GM19455 (cell line): ENCODE measurements at regions not wholly inside any gene's neighbourhood (a gene's known extent, or its start where the extent isn't known, plus 50 kb on each side); places are given as distances from the start of the nearest gene placed in this dataset.

ENCODE experiments used
- ATAC-seq: cut with Tn5 transposase; IDR thresholded peaks from one replicate; pipeline ENCODE4 v1.9.1; 2021; ENCODE audit not compliant: unreplicated experiment

DNA sequence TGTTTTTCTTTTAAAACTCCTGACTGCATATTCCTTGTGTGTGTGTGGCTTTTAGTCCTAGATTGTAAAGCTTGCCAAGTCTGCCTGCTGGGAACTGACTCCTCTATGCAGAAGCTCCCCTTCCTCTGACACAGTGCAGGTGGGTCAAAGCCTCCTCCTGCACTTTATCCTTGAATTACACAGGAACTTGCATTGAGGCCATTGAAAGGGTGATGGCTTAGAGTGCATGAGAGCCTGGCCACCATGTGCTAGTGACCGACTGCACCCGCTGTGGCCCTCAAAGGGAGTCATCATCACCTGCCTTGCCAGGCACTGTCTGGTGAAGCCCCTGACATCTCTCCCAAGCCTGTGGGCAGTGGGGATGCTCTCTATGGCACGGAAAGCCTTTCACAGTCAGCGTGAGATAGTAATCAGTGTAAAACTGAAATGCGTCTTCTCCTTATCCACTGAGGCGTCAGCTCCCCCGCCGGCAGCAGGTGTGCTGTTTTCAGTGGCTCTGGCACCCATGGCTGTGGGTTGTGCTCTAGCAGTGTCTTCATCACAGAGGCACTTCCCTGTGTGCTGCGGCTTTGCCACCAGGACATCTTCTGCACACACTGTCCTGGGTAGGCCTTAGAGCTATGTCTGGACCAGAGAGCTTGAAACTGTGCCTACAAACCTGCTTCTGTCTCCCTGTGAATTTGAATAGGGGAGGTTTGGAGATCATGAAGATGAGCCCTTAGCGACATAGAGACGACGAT is 87.9 kb downstream of the THBS2 start:
- no peak for ATAC-seq

DNA sequence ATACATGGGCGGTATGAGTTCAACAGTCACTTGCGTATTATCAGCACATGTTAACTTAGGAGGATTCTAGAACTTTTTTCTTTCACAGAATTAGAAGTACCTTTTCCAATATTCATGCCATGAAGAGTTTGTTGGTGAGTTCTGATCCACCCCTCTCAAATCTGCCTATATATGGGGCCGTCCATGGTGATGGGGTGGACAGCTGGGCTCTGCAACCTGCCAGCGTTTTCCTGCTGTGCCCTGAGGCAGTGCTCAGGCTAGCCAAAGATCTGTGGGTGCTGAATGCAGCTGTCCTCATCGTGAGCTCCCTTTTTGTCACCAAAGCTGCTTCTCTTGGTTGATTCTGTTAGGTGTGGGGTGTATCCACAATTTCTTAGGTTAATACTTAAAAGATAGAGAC is 88.7 kb downstream of the THBS2 start:
- no peak for ATAC-seq

DNA sequence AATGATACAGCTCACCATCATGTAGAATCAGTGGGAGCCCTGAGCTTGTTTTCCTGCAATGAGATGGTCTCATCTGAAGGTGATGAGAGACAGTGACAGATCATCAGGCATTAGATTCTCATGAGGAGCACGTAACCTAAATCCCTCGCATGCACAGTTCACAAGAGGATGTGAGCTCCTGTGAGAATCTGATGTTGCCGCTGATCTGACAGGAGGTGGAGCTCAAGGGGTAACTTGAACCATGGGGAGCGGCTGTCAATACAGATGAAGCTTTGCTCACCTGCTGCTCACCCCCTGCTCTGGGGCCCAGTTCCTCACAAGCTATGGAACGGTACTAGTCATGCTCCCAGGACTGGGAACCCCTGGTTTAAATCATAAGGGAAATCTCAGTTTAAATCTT is 89.2 kb downstream of the THBS2 start:
- ATAC-seq = no peak

DNA sequence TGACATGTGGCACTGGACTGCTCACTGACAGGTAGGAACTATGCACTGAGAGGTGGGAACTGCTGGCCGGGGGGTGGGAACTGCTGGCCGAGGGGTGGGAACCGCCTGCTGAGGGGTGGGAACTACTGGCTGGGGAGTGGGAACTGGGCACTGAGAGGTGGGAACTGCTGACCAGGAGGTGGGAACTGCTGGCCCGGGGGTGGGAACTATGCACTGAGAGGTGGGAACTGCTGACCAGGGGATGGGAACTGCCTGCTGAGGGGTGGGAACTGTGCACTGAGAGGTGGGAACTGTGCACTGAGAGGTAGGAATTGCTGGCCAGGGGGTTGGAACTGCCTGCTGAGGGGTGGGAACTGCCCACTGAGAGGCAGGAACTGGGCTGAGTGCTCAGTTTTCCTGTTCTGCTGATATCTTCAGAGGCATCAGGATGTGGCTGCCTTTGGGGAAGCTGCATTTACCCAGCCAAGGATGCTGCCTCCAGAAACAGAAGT is 90.2 kb downstream of the THBS2 start:
- no peak for ATAC-seq

DNA sequence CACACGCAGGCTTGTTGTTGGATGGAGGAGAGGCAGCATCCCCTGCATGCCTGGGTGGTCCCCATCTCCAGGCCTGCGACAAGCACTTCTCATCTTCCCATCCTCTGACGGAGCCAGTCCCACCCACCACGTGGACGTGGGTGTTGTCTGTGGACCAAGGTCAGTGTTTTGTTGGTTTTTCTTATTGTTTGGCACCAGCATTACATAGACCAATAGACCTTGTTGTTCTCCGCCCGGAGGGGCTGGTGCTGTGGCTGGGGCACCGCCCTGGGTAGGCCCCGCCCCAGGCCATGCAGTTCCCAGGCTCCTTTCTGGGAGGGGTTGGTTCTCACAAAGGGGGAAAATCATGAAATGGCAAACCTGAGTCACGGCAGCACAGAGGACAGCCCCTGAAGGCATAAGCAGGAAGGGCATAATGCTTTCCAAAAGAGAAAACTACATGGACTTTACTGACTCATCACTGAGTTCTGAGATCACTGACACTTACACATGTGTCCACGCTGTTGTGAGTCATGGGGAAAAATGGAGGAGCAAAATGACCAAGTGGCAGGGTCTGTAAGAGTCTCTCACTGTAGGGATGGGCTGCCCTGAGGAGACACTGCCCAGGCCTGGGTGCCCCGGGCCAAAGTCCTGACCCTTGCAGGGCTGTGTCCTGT is 90.8 kb downstream of the THBS2 start:
- no peak for ATAC-seq

DNA sequence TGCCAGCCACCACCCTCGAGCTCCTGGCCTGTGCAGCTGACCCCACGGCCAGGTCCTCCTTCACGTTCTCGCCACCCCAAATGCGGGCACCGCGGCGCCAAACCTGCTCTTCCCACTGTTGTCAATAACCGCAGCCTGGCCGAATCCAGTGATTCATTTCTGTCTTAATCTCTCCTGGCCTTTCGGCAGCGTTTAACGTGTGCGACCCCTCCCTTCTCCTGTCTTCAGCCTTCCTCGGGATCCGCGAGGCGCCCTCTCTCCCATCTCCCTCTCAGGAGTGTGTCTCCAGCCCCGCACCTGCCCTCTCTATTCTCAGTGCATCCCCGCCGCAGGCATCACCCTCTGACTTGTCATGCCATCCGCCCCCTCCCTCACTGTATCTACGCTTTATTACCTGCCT is 91.4 kb downstream of the THBS2 start:
- no peak for ATAC-seq

DNA sequence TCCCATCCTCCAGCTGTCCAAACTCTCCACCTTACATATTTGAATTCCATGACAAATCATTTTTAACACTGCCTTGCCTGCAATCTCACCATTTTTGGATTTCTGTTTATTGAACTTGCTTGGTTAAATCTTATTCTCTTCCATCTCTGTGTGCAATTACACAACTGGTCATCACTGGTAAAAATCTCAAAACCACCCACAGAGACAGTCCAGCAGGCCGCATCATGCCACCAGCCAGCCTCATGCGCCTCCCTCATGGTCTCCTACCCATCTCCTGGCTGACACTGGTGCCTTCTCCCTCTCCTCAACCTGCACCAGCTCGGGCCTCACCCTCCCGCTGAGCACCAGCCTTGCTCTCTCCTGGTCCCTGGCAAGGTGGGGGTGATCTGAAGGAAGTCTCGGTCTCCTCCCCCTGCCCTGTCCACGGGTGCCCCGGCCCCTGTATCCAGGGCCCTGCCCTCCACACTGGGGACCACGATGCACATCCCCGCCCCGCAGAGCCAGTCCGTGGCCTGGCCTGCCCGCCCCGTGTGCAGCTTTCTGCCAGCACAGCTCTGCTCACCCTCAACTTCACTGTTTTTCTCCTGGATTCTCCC is 92.0 kb downstream of the THBS2 start:
- no peak for ATAC-seq

DNA sequence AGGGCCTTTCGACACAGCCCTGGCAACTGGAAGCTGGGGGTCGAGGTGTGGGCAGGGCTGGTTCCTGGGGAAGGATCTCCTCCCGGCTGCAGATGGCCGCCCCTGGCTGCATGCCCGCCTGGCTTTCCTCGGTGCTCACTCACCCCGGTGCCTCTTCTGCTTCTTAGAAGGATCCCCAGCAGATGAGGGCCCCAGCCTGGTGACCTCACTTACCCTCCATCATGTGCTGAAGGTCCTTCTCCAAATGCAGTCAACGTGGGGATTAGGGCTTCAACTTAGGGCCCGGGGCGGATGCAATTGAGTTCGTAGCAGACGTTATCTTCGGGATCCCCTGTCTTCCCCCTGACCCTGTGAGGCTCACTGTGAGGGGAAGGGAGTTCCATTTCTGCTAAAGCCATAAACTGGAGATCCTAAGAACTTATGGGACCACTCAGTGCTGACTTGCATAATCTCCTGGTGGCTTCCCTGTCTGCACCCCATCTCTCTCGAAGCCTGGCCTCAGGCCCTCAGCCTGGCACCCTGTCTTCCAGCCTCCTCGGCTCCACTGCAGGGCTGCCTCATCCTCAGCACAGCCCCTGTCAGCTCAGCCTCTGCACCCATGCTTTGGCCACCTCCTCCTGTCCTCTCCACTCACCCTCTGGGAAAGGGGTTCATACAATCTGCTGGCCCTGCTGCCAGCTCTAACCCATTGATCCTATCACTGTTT is 92.6 kb downstream of the THBS2 start:
- ATAC-seq = no peak

DNA sequence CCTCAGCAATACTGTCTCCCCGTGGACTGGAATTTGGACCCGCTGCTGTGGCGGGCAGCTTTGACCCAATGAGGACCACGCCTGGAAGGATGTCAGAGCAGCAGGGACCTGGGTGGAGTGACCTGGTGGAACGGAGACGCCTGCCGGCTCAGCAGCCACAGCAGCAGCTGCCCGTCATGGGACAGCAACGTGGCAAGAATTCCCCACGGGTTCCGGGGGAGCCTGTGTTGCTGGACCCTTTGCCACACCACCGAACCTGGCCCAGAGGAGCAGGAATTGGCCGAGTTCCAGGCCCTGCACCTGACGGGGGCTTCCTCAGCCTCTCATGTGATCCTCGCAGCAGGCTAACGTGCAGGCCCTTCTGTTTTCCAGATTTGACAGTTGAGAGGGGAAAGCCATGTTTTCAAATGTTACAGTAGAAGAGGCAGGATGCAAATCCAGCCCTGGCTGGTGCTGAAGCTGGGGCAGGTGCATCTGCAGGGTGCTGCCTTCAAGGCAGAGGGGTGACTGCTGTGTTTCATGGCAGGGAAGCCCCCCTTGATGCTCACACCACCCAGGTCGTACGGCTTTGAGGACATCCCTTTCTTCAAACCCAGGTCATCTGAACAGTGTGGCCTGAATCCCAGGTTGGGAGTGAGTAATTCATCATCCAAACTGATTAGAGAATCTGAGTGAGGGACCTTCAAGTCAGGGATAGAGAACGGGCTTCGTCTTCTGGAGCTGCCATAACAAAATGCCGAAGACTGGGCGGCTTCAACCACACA is 93.4 kb downstream of the THBS2 start:
- ATAC-seq = no peak

DNA sequence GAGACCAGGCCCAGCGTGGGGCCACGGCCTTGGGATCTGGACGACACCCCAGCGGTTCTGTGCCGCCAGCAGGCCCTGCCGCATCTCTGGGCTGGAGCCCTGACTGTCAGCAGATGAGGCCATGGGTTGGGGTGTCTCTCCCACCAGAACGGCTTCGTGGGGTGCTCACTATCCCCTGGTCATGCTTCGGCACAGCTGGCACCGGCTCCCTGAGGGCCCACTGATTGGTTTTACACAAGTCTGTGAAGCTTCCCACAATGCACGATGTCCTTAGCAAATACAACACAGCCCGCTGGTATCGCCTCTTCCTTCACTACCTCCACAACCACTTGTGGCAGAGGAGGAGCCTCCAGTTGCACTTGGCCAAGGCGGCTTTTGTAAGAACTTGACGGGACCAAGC is 94.3 kb downstream of the THBS2 start:
- no peak for ATAC-seq

DNA sequence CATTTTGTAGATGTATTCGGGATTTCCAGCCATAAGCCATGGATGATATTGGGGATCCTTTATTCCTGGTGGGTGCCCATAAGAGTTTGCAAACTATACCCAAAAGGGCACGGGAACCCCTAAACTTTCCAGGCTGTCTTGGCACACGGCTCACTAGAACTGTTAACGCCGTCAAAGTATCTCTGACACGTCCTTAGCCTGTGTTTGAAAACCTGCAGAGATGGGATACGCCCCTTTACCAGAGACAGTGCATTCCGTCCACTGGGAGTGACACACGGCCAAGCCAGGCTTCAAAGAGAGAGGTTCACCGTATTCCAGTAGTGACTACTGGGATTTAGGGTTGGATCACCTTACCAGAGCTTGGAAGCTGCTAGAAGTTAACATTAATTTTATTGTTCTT is 95.0 kb downstream of the THBS2 start:
- ATAC-seq = no peak

DNA sequence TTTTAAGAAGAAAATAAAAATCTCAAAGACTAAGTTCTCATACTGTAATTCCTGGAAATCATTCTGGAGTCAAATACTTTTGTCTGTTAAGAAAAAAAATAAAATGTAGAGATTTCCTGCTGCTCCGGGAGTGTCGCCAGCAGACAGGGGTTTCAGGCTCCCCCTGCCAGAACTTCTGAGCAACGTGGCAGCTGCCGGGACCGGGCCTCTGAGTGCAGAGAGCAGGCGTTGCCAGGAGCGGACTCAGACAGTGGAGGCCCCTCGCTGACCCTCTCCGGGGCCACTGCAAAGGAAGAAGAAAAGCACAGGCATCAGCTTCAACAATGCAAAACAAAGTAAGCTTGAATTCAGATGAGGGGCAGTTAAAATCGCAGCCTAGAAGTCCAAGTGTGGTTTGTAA is 95.5 kb downstream of the THBS2 start:
- no peak for ATAC-seq

DNA sequence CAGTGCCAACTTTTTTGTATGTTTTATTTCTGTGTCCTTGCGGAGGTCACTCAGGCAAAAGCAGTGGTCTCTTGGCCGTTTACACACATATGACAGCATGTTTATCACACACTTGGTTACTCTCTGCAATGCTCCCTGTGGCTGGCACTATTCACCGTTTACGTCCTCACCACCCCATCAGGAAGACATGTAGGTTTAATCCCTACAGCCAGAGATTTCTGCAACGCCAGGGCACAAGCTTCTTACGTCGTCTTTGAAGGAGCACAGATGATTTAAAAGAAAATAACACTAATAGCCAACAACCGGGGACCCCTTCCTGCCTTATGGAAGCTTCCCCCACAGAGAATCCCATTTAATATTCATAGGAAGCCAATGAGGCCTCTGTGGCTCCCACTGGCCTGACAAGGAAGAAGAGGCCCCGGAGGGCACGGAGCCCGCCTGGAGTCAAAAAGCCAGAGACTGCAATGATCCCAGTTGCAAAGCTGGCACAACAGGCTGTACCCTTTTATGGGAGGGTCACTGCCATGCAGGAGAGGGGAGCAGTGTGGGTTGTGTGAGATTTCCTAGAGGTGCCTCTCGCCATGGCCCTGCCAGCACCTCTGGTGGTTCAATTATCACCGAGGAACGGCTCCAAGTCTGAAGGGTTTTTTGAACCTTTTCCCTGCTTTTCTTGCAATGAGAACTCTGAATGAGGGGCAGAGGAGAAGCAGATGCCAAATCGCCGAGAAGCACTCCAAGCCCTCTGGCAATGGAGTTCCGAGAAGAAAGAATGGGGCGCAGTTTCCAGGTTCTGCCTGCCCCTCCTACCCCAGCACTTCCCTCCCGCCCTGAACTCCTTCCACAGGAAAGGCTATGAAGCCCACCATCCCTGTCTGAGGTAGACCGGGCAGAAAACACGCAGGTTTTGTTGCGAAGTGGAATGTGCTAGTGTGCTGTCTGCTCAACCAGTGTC is 96.2 kb downstream of the THBS2 start:
- ATAC-seq = no peak

DNA sequence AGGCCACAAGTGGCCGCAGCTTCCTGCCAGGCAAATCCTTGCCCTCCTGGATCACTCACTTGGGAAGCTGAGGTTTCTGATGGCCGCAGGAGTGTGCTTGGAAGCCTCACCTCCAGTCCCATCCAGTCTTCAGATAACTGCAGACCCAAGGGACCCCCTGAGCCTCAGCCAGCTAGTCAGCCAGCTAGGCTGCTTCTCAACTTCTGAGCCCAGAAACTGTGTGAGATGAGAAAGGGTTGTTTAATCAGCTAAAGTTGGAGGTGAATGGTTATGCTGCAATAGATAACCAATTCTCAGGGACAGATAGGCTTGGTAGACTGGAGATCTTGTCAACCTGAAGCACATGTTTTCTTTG is 96.9 kb downstream of the THBS2 start:
- ATAC-seq = no peak

DNA sequence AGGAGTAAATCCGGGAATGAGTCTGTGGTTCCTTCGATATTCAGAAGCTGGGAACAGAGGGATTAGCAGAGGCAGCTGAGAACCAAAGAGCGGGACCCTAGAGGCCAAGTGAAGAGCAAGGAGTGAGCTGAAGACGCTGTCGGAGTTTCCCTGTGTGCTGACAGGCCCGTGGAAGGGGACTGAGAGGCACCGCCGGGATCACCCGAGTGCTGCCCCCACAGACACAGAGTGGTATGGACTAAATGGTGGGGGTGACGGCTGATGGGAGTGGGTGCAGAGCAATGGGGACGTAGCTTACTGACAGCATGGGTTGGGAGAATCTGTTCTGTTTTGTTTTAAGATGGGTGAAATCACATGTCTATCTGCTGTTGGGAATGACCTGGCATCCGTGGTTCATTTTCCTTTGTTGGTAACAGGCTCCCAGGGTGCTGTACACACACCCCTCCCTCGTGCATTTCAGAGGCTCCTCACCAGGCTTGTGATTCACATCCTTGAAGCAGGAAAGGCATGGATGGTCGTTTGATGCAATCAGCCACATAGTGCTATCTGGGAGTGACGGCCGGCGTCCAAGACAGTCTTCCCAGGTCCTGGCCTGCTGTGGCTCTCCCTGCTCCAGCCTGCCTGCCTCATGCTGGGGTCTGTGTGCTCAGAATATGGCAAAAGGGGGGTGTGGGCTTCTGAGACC is 97.4 kb downstream of the THBS2 start:
- no peak for ATAC-seq

DNA sequence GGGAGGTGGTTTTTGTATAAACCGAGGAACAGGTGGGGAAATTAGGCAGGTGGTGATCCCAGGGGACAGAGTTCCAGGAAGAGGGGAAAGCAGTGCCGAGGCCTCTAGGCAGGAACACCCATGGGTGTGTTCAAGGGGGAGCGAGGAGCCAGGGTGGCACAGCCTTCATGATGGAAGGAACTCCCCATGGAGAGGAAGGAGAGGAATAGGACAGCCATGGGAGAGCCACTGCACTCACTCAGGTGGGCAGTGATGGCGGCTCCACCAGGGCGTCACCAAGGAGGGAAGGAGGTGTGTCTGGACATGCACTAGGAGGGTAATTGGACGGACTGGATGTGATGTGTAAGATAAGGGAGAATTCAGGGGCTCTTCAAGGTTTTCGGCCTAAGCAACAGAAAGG is 98.2 kb downstream of the THBS2 start:
- no peak for ATAC-seq

DNA sequence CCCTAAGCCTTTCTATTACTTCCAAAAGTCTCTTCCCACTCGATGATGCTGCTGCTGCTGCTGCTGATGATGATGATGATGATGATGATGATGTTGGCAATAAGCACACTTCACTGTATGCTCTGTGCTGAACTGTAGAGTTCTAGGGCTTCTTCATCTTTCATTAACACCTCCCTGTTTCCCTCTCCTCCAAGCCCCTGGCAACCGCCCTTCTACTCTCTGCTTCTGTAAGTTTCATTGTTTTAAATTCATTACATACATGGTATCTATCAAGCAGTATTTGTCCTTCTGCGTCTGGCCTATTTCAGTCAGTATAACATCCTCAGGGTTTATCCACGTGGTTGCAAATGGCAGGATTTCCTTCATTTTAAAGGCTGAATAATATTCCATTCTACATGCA is 100.2 kb downstream of the THBS2 start:
- no peak for ATAC-seq

DNA sequence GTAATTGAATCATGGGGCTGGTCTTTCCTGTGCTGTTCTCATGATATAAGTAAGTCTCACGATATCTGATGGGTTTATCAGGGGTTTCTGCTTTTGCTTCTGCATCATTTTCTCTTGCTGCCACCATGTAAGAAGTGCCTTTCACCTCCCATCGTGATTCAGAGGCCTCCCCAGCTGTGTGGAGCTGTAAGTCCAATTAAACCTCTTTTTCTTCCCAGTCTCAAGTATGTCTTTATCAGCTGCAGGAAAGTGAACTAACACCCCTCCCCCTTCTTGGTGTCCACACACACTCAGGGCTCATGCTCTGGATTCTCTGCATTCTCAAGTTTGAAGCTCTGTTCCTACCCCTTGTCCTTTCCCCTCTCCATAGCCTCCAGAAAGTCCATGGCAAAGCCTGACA is 107.1 kb downstream of the THBS2 start:
- no peak for ATAC-seq

DNA sequence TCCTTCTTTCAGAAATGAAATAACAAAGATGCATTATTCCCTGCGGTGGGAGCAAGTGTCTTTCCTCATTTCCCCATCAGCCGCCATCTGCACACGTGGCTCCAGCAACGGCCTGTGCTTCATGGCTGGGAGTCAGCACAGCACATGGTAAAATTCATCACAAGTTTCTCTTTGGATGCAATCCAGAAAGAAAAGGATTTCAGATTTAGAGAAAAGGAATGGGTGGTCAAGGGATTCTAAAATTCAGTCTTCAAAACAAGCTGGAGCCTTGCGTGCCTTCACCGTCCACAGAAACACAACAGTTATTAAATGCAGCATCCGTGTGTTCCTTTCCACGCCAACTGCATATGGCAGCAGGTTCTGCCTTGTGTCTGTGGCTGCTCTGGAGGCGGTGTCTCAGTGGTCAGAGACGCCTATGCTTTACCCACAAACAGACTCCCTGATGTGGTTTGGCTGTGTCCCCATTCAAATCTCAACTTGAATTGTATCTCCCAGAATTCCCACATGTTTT is 107.6 kb downstream of the THBS2 start:
- no peak for ATAC-seq
